Activated naive CD8-positive, alpha-beta T cell treated with anti-CD3 and anti-CD28 coated beads for 36 hours (primary cell): ENCODE measurements at regions not wholly inside any gene's neighbourhood (a gene's known extent, or its start where the extent isn't known, plus 50 kb on each side); places are given as distances from the start of the nearest gene placed in this dataset.
"Not testable (repeated sequence)": the region's sequence is repeated elsewhere in the genome, so short reads cannot be mapped to it uniquely, and the experiment has no call there.

ENCODE experiments used
- DNase-seq: peaks from one replicate; pipeline ENCODE4 v3.0.0; 2021
- H3K27ac Mint-ChIP-seq: one replicate; pipeline ENCODE4 v1.8.0; 2022; ENCODE audit warnings: mild to moderate bottlenecking, moderate library complexity, mixed read lengths
- H3K27me3 Mint-ChIP-seq: one replicate; pipeline ENCODE4 v1.8.0; 2022; ENCODE audit warnings: mild to moderate bottlenecking, mixed read lengths
- H3K36me3 Mint-ChIP-seq: one replicate; pipeline ENCODE4 v1.8.0; 2021; ENCODE audit warnings: mild to moderate bottlenecking, mixed read lengths
- H3K4me1 Mint-ChIP-seq: one replicate; pipeline ENCODE4 v1.8.0; 2021; ENCODE audit warnings: mixed read lengths
- H3K4me3 Mint-ChIP-seq: one replicate; pipeline ENCODE4 v1.8.0; 2022; ENCODE audit warnings: mild to moderate bottlenecking, moderate library complexity, mixed read lengths
- H3K9me3 Mint-ChIP-seq: one replicate; pipeline ENCODE4 v1.8.0; 2022; ENCODE audit warnings: mixed read lengths

- Mint-ChIP-seq H3K27me3 (peaks cover 18% of the 10 kb centered on the region), H3K9me3 (no peaks in the 10 kb centered on the region), H3K36me3 (no peaks in the 10 kb centered on the region), H3K27ac (no peak overlapping the region), H3K4me1 (peaks cover 2% of the 10 kb centered on the region), H3K4me3 (no peak overlapping the region)
- no peak for DNase-seq
Measured at GRCh38 chr10:120761951-120762350, 89.2 kb upstream of the WDR11 start.

DNA sequence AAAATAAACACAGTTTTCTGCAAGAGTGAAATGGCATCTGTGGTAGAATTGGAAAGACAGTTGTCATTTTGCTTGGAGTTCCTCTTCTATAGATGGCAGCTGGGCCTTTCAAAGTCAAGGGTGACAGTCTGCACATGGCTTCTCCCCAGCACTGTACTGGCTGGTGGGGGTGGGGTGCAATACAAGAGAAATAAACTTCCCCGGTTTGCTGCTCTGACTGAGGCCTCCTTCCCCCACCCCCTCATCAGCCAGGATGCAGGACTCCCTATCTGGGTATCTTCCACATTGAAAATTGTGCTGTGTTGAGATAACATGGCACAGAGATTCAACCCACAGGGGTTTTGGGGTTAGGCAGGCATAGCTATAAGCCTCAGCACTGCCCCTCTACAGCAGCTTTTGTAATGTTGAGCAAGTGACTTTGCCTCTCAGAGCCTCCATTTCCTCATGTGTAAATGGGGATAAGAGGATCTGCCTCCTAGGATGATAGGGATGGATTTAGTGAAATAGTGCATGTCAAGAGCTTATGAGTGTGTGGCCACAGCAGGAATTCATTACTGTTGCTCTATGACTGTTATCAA lies 85.8 kb upstream of the WDR11 start:
- Mint-ChIP-seq H3K4me1 (peaks cover 2% of the 10 kb centered on the region), H3K27ac (no peak overlapping the region), H3K4me3 (no peak overlapping the region), H3K9me3 (no peaks in the 10 kb centered on the region), H3K36me3 (no peaks in the 10 kb centered on the region), H3K27me3 (peaks cover 3% of the 10 kb centered on the region)
- DNase-seq: no peak

- Mint-ChIP-seq H3K4me1 (no peaks in the 10 kb centered on the region), H3K27ac (no peak overlapping the region), H3K4me3 (no peak overlapping the region), H3K36me3 (no peaks in the 10 kb centered on the region), H3K9me3 (no peaks in the 10 kb centered on the region), H3K27me3 (no peaks in the 10 kb centered on the region)
- DNase-seq: no peak
Measured at GRCh38 chr10:120768227-120768626, 82.9 kb upstream of the WDR11 start.

- Mint-ChIP-seq H3K36me3 (no peaks in the 10 kb centered on the region), H3K27me3 (no peaks in the 10 kb centered on the region), H3K4me3 (no peak overlapping the region), H3K27ac (no peak overlapping the region), H3K9me3 (no peaks in the 10 kb centered on the region), H3K4me1 (no peaks in the 10 kb centered on the region)
- no peak for DNase-seq
Measured at GRCh38 chr10:120770496-120770895, 80.7 kb upstream of the WDR11 start.

- no peak overlapping the region for H3K4me3 Mint-ChIP-seq
- no peak for DNase-seq
- no peaks in the 10 kb centered on the region for H3K27me3 Mint-ChIP-seq
- no peaks in the 10 kb centered on the region for H3K9me3 Mint-ChIP-seq
- H3K27ac Mint-ChIP-seq: no peak overlapping the region
- H3K4me1 Mint-ChIP-seq: no peaks in the 10 kb centered on the region
- no peaks in the 10 kb centered on the region for H3K36me3 Mint-ChIP-seq
Measured at GRCh38 chr10:120776442-120776841, 74.7 kb upstream of the WDR11 start.

DNA sequence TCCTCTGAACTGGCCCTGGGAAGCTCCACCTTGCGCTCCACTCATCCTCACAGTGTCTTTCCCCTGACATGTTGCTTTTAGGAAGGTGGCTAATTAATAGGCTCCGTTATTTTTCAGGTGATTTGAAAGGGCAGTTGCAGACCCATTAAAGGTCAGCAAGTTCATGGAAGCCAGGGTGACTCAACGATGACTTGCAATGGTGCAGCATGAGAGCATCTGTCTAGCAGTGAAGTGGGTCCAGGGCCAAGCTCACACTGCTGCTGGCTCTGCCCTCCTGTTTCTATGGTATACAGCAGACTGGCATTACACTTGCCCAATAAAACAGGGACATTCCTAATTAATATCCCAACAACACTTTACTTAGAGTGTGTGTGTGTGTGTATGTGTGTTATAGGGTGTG lies 68.8 kb upstream of the WDR11 start:
- H3K9me3 Mint-ChIP-seq: peaks cover 2% of the 10 kb centered on the region
- H3K4me3 Mint-ChIP-seq: no peak overlapping the region
- peaks cover 8% of the 10 kb centered on the region for H3K27me3 Mint-ChIP-seq

DNA sequence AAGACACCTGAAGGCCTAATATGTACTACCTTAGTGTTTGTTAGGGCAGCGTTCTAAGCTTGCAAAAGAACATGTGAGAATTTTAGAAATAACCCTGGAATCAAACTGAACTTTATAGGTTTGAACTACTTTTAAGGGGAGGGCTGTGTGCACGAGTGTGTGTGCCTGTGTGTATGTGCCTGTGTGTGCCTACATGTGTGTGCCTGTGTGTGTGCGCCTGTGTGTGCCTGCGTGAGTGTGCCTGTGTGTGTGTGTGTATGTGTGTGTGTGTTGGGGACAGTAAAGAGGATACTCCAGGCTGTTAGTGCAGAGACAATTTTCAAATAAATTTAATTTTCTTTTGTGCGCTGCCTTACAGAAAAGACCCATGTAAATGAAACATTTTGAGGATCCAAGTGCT lies 68.1 kb upstream of the WDR11 start:
- Mint-ChIP-seq H3K4me1 (no peaks in the 10 kb centered on the region), H3K9me3 (peaks cover 2% of the 10 kb centered on the region), H3K27ac (no peak overlapping the region), H3K4me3 (no peak overlapping the region), H3K27me3 (peaks cover 10% of the 10 kb centered on the region), H3K36me3 (no peaks in the 10 kb centered on the region)
- no peak for DNase-seq

More for the DNA sequence above, 68.8 kb upstream of the WDR11 start:
- no peaks in the 10 kb centered on the region for H3K36me3 Mint-ChIP-seq
- H3K27ac Mint-ChIP-seq: no peak overlapping the region
- no peak for DNase-seq
- H3K4me1 Mint-ChIP-seq: no peaks in the 10 kb centered on the region

GRCh38 chr10:120783867-120784266 lies 67.3 kb upstream of the WDR11 start:
- no peaks in the 10 kb centered on the region for H3K4me1 Mint-ChIP-seq
- DNase-seq: no peak
- peaks cover 10% of the 10 kb centered on the region for H3K27me3 Mint-ChIP-seq
- peaks cover 2% of the 10 kb centered on the region for H3K9me3 Mint-ChIP-seq
- H3K27ac Mint-ChIP-seq: no peak overlapping the region
- H3K36me3 Mint-ChIP-seq: no peaks in the 10 kb centered on the region
- H3K4me3 Mint-ChIP-seq: no peak overlapping the region

- Mint-ChIP-seq H3K36me3 (no peaks in the 10 kb centered on the region), H3K9me3 (peaks cover 2% of the 10 kb centered on the region), H3K4me1 (no peaks in the 10 kb centered on the region), H3K27ac (no peak overlapping the region), H3K27me3 (peaks cover 12% of the 10 kb centered on the region), H3K4me3 (no peak overlapping the region)
- no peak for DNase-seq
Measured at GRCh38 chr10:120788771-120789170, 62.4 kb upstream of the WDR11 start.

GRCh38 chr10:120789303-120790203 lies 61.6 kb upstream of the WDR11 start:
- Mint-ChIP-seq H3K27me3 (peaks cover 12% of the 10 kb centered on the region), H3K27ac (no peak overlapping the region)

GRCh38 chr10:120791316-120791715 lies 59.8 kb upstream of the WDR11 start:
- H3K4me3 Mint-ChIP-seq: no peak overlapping the region
- H3K36me3 Mint-ChIP-seq: no peaks in the 10 kb centered on the region
- no peak overlapping the region for H3K27ac Mint-ChIP-seq
- no peaks in the 10 kb centered on the region for H3K4me1 Mint-ChIP-seq
- peaks cover 12% of the 10 kb centered on the region for H3K27me3 Mint-ChIP-seq
- DNase-seq: no peak
- H3K9me3 Mint-ChIP-seq: no peaks in the 10 kb centered on the region

More at GRCh38 chr10:120789303-120790203, 61.6 kb upstream of the WDR11 start:
- H3K4me3 Mint-ChIP-seq: no peak overlapping the region
- no peaks in the 10 kb centered on the region for H3K4me1 Mint-ChIP-seq
- no peak for DNase-seq
- no peaks in the 10 kb centered on the region for H3K36me3 Mint-ChIP-seq
- peaks cover 2% of the 10 kb centered on the region for H3K9me3 Mint-ChIP-seq

DNA sequence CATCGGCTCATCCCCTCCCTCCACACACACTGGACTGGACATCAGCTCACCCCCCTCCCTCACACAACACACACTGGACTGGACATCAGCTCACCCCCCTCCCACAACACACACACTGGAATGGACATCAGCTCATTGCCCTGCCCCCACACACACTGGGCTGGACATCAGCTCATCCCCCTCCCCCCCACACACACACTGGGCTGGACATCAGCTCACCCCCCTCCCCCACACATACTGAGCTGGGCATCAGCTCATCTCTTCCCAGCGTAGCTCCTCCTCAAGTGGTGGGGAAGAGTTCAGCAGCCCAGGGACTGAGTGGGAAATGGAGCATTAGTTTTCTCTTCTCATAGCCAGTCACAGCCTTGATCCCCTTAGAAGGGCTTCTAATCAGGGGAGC lies 58.1 kb upstream of the WDR11 start:
- peaks cover 5% of the 10 kb centered on the region for H3K27me3 Mint-ChIP-seq
- no peak for DNase-seq
- no peak overlapping the region for H3K27ac Mint-ChIP-seq
- H3K4me3 Mint-ChIP-seq: no peak overlapping the region
- no peaks in the 10 kb centered on the region for H3K4me1 Mint-ChIP-seq
- no peaks in the 10 kb centered on the region for H3K36me3 Mint-ChIP-seq
- H3K9me3 Mint-ChIP-seq: no peaks in the 10 kb centered on the region

DNA sequence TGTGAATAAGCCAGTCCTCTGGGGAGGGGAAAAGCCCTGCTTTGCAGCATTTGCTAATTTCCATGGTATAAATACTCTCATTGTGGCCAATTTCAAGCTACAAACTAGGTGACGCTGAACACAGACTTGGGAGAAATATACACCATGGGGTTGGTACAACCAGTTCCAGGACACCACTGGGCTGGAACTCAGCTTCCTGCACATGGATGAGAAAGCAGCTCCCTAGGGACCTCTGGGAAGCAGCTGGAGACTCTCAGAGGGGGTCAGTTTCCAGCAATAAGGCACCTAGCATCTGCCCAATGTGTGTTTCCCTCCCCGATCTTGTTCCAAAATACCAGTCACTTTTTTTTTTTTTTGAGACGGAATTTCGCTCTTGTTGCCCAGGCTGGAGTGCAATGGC lies 56.8 kb upstream of the WDR11 start:
- Mint-ChIP-seq H3K27me3 (peaks cover 5% of the 10 kb centered on the region), H3K9me3 (no peaks in the 10 kb centered on the region), H3K4me3 (no peak overlapping the region), H3K4me1 (no peaks in the 10 kb centered on the region), H3K27ac (no peak overlapping the region), H3K36me3 (no peaks in the 10 kb centered on the region)
- no peak for DNase-seq

GRCh38 chr10:120798276-120798675 lies 52.9 kb upstream of the WDR11 start:
- H3K4me3 Mint-ChIP-seq, H3K27ac Mint-ChIP-seq: not testable (repeated sequence)

DNA sequence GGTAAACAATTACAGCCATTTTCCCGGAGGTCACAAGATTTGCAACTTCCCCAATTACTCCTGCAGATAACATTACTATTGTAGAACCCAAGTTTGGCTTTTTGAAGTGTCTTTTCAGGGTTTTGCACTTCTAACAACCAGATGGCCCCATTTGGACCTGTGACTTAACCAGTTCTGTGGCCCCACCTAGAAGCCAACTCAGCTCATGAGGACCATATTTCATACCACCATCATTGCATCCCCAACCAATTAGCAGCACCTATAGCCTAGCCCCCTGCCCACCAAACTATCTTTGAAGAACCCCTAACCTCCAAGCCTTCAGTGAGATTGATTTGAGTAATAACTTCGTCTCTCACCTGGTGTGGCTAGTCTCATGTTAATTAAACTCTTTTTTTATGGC lies 51.3 kb upstream of the WDR11 start:
- no peak overlapping the region for H3K4me3 Mint-ChIP-seq
- H3K27me3 Mint-ChIP-seq: no peaks in the 10 kb centered on the region
- no peaks in the 10 kb centered on the region for H3K9me3 Mint-ChIP-seq
- no peaks in the 10 kb centered on the region for H3K4me1 Mint-ChIP-seq
- no peaks in the 10 kb centered on the region for H3K36me3 Mint-ChIP-seq
- no peak for DNase-seq
- H3K27ac Mint-ChIP-seq: no peak overlapping the region

More at GRCh38 chr10:120798276-120798675, 52.9 kb upstream of the WDR11 start:
- DNase-seq, H3K36me3 Mint-ChIP-seq, H3K27me3 Mint-ChIP-seq, H3K4me1 Mint-ChIP-seq, H3K9me3 Mint-ChIP-seq: not testable (repeated sequence)
